ENCODE measurements at regions not wholly inside any gene's neighbourhood (a gene's known extent, or its start where the extent isn't known, plus 50 kb on each side); places are given as distances from the start of the nearest gene placed in this dataset.

- Histone ChIP-seq H3K27ac (ENCODE audit: low read depth, low read length) (no peak overlapping the region), H3K9ac (replicated peaks in 1 of 4; ENCODE audit: extremely low read depth in 1 of 4, low read depth in 3 of 4, low read length in 3 of 4) (no peak overlapping the region), H3K36me3 (ENCODE audit: control insufficient read depth in 2 of 4, insufficient read depth in 4 of 4, low read length in 3 of 4) (no peaks in the 10 kb centered on the region), H2BK12ac (ENCODE audit: low read depth, low read length) (no peak overlapping the region), H3K23ac (ENCODE audit: insufficient read length) (no peak overlapping the region), H3K4me1 (replicated peaks in 1 of 4; ENCODE audit: control insufficient read depth in 3 of 4, insufficient read depth in 4 of 4, low read length in 3 of 4) (no peaks in the 10 kb centered on the region), H3K18ac (ENCODE audit: extremely low read depth, low read length) (no peak overlapping the region), H4K5ac (ENCODE audit: insufficient read length, low read depth, low read length) (no peak overlapping the region), H2BK20ac (ENCODE audit: low read length) (no peak overlapping the region), H3K56ac (replicated peaks; ENCODE audit: insufficient read length, low read depth, low read length) (no peak overlapping the region), H2AK5ac (ENCODE audit: low read depth, low read length) (no peak overlapping the region), H3K9me3 (ENCODE audit: insufficient read depth in 2 of 2, low read depth in 1 of 2, low read length in 1 of 2) (no peaks in the 10 kb centered on the region; a peak in 1 of 4 replicates), H4K20me1 (replicated peaks in 1 of 2; ENCODE audit: control insufficient read depth in 1 of 2, insufficient read depth in 2 of 2, low read length in 2 of 2) (no peaks in the 10 kb centered on the region), H2BK15ac (ENCODE audit: low read length) (no peak overlapping the region), H3K79me1 (ENCODE audit: low read depth, low read length) (no peaks in the 10 kb centered on the region), H2BK5ac (ENCODE audit: low read depth, low read length) (no peak overlapping the region), H3K14ac (ENCODE audit: insufficient read length) (no peak overlapping the region), H2BK120ac (replicated peaks; ENCODE audit: low read depth, low read length) (no peak overlapping the region), H4K8ac (ENCODE audit: extremely low read depth, insufficient read depth, low read length) (no peak overlapping the region), H3K79me2 (ENCODE audit: control insufficient read depth in 1 of 2, insufficient read depth in 2 of 2, low read length in 2 of 2) (no peaks in the 10 kb centered on the region), H2AFZ (ENCODE audit: low read length) (no peak overlapping the region), H3K4me3 (ENCODE audit: extremely low read depth in 1 of 4, insufficient read depth in 2 of 4, low read depth in 3 of 4, low read length in 4 of 4) (no peak overlapping the region), H3K23me2 (ENCODE audit: low read depth, low read length) (no peaks in the 10 kb centered on the region; the same call in 1 of the 2 replicates), H3K27me3 (replicated peaks in 1 of 4; ENCODE audit: control insufficient read depth in 3 of 4, extremely low read depth in 1 of 4, insufficient read depth in 3 of 4, low read length in 3 of 4) (no peaks in the 10 kb centered on the region), H3K4me2 (ENCODE audit: insufficient read depth in 1 of 2, low read depth in 2 of 2, low read length in 2 of 2) (no peak overlapping the region), H3K4ac (replicated peaks; ENCODE audit: insufficient read length, low read depth, low read length) (no peak overlapping the region), H4K91ac (replicated peaks; ENCODE audit: insufficient read length, low read length) (no peak overlapping the region)
- ChIA-PET CTCF (ENCODE audit: partially characterized antibody) (no interaction called here), POLR2A (ENCODE audit: partially characterized antibody) (no interaction called here)
- FAIRE-seq (no peak), DNase-seq (ENCODE audit: low read depth in 1 of 2, low spot score in 2 of 2) (no peak)
- 91% methylated on average over 11 of the region's 11 CpGs; no CpG with 5 or more reads in 1 of the 2 experiments for WGBS, 2 experiments (ENCODE audit: extremely low coverage in 1 of 2, insufficient coverage in 1 of 2, insufficient read length in 1 of 2, insufficient replicate concordance in 2 of 2, low coverage in 1 of 2, low lambda C conversion rate in 2 of 2, missing lambda C conversion rate in 1 of 2)
- TF ChIP-seq GTF2F1 (IDR thresholded peaks at IDR 0.05; ENCODE audit: borderline replicate concordance, low read depth, low read length) = no peak
- no peak for TF ChIP-seq JUN (IDR thresholded peaks at IDR 0.05; ENCODE audit: low read depth, low read length)
- TF ChIP-seq SIX5 (IDR thresholded peaks at IDR 0.05; ENCODE audit: low read depth, low read length) = no peak
Observed at GRCh38 chr10:43790147-43790546, 141.5 kb upstream of the ZNF32 start.

Measured in H1 (cell line).